OCI-LY3 (cell line): ENCODE measurements at regions not wholly inside any gene's neighbourhood (a gene's known extent, or its start where the extent isn't known, plus 50 kb on each side); places are given as distances from the start of the nearest gene placed in this dataset.
"Not testable (repeated sequence)": the region's sequence is repeated elsewhere in the genome, so short reads cannot be mapped to it uniquely, and the experiment has no call there.

Experiments
- H2AFZ ChIP-seq: fragments of 200-600, 300-600 bp; shearing (Covaris generic); 2 replicates; pipeline ENCODE4 v1.6.0; 2014; ENCODE audit warnings: antibody characterized with exemption, low read depth, low read length
- H3K27ac ChIP-seq: fragments of 200-600, 300-600 bp; sonication (generic); 2 replicates; pipeline ENCODE4 v1.5.1; 2014; ENCODE audit warnings: mild to moderate bottlenecking, low read length, moderate library complexity, mixed read lengths
- H3K27me3 ChIP-seq: fragments of 200-600, 300-600 bp; sonication (generic); 2 replicates; pipeline ENCODE4 v1.6.1; 2014; ENCODE audit warnings: low read depth, low read length, mixed read lengths
- H3K36me3 ChIP-seq: fragments of 200-600, 300-600 bp; sonication (generic); replicated peaks from 2 replicates; pipeline ENCODE3; 2014; ENCODE audit warnings: low read depth, low read length, mixed read lengths
- H3K4me1 ChIP-seq: fragments of 300-600, 200-600 bp; sonication (generic); 2 replicates; pipeline ENCODE4 v1.6.1; 2014; ENCODE audit warnings: low read length, mixed read lengths
- H3K4me2 ChIP-seq: fragments of 200-600, 300-600 bp; sonication (generic); 2 replicates; pipeline ENCODE4 v1.6.1; 2014; ENCODE audit warnings: low read length, mixed read lengths
- H3K4me3 ChIP-seq: fragments of 300-600, 200-600 bp; sonication (generic); 2 replicates; pipeline ENCODE4 v1.5.1; 2014; ENCODE audit warnings: antibody characterized with exemption, mild to moderate bottlenecking, low read length, moderate library complexity
- H3K79me2 ChIP-seq: fragments of 300-600, 200-600 bp; shearing (Covaris generic); 2 replicates; pipeline ENCODE4 v1.6.1; 2014; ENCODE audit warnings: mild to moderate bottlenecking, low read length, mixed read lengths
- H3K9ac ChIP-seq: fragments of 300-600, 200-600 bp; shearing (Covaris generic); 2 replicates; pipeline ENCODE4 v1.6.0; 2014; ENCODE audit warnings: mild to moderate bottlenecking, low read length, moderate library complexity
- H3K9me3 ChIP-seq: fragments of 200-600, 300-600 bp; shearing (Covaris generic); 2 replicates; pipeline ENCODE4 v1.6.1; 2014; ENCODE audit warnings: low read length, mixed read lengths; ENCODE audit not compliant: insufficient read depth
- H4K20me1 ChIP-seq: fragments of 200-600, 300-600 bp; sonication (generic); 2 replicates; pipeline ENCODE4 v1.6.1; 2016; ENCODE audit warnings: low read length, mixed read lengths; ENCODE audit not compliant: insufficient read depth
- CTCF ChIP-seq: fragments of 200-600, 300-600 bp; sonication (generic); IDR thresholded peaks from 2 replicates; pipeline ENCODE4 v1.5.1; 2014; ENCODE audit warnings: antibody characterized with exemption, low read length, low read depth
- EZH2phosphoT487 ChIP-seq: fragments of 200-600 bp; shearing (Covaris generic); IDR thresholded peaks from 2 replicates; pipeline ENCODE4 v1.6.1; 2018; ENCODE audit warnings: antibody characterized with exemption, mixed run types, low read depth

GRCh38 chr6:79373246-79373645 is 138.8 kb upstream of the HMGN3 start:
- peaks cover 6% of the 10 kb centered on the region for H3K36me3 ChIP-seq
- no peak overlapping the region for H3K4me2 ChIP-seq
- TF ChIP-seq CTCF (no peak), EZH2phosphoT487 (no peak)
- no peak overlapping the region for H2AFZ ChIP-seq
- H3K27ac ChIP-seq: no peak overlapping the region
- no peaks in the 10 kb centered on the region for H3K79me2 ChIP-seq
- no peak overlapping the region for H3K4me3 ChIP-seq
- peaks cover 10% of the 10 kb centered on the region for H3K4me1 ChIP-seq
- no peaks in the 10 kb centered on the region for H4K20me1 ChIP-seq
- peaks cover 7% of the 10 kb centered on the region; the same call in 1 of the 2 replicates for H3K9me3 ChIP-seq
- H3K9ac ChIP-seq: no peak overlapping the region
- H3K27me3 ChIP-seq: no peaks in the 10 kb centered on the region

GRCh38 chr6:79372757-79373156 is 138.3 kb upstream of the HMGN3 start:
- Histone ChIP-seq H3K4me2 (no peak overlapping the region), H3K27me3 (no peaks in the 10 kb centered on the region), H3K27ac (no peak overlapping the region), H3K9me3 (peaks cover 7% of the 10 kb centered on the region; the same call in 1 of the 2 replicates), H3K79me2 (no peaks in the 10 kb centered on the region), H3K36me3 (peaks cover 6% of the 10 kb centered on the region), H3K4me1 (peaks cover 10% of the 10 kb centered on the region), H3K4me3 (no peak overlapping the region), H4K20me1 (no peaks in the 10 kb centered on the region), H2AFZ (no peak overlapping the region), H3K9ac (no peak overlapping the region)
- TF ChIP-seq EZH2phosphoT487 (no peak), CTCF (no peak)

GRCh38 chr6:79369026-79369425 is 134.5 kb upstream of the HMGN3 start:
- Histone ChIP-seq H3K4me3 (no peak overlapping the region), H3K9ac (no peak overlapping the region), H2AFZ (no peak overlapping the region), H4K20me1 (no peaks in the 10 kb centered on the region), H3K27ac (no peak overlapping the region), H3K4me2 (no peak overlapping the region), H3K9me3 (peaks cover 7% of the 10 kb centered on the region; the same call in 1 of the 2 replicates), H3K36me3 (peaks cover 6% of the 10 kb centered on the region), H3K27me3 (no peaks in the 10 kb centered on the region), H3K79me2 (no peaks in the 10 kb centered on the region), H3K4me1 (peaks cover 10% of the 10 kb centered on the region)
- TF ChIP-seq CTCF (no peak), EZH2phosphoT487 (no peak)

GRCh38 chr6:79363441-79363840 is 129.0 kb upstream of the HMGN3 start:
- not testable (repeated sequence) for H3K4me1 ChIP-seq, H3K27ac ChIP-seq, H3K36me3 ChIP-seq, H4K20me1 ChIP-seq, H3K4me2 ChIP-seq, H3K4me3 ChIP-seq, H3K79me2 ChIP-seq, H3K9me3 ChIP-seq, H3K9ac ChIP-seq, H3K27me3 ChIP-seq, H2AFZ ChIP-seq

- not testable (repeated sequence) for H3K4me2 ChIP-seq, H2AFZ ChIP-seq, H3K4me3 ChIP-seq, H3K27me3 ChIP-seq, H3K9ac ChIP-seq, H3K9me3 ChIP-seq, H3K27ac ChIP-seq, H3K36me3 ChIP-seq, H4K20me1 ChIP-seq, H3K4me1 ChIP-seq, H3K79me2 ChIP-seq
Observed at GRCh38 chr6:79361074-79361473, 126.6 kb upstream of the HMGN3 start.
